ENCODE measurements at regions not wholly inside any gene's neighbourhood (a gene's known extent, or its start where the extent isn't known, plus 50 kb on each side); places are given as distances from the start of the nearest gene placed in this dataset.

GRCh38 chr13:48776401-48776800 lies 122.7 kb downstream of the CYSLTR2 start:
- no peak for TF ChIP-seq CTCF (IDR thresholded peaks at IDR 0.05; ENCODE audit: low read depth, low read length)
- DNase-seq (ENCODE audit: extremely low read depth, low read depth): no peak

GRCh38 chr13:48778610-48779009 lies 124.9 kb downstream of the CYSLTR2 start:
- no peak for TF ChIP-seq CTCF (IDR thresholded peaks at IDR 0.05; ENCODE audit: low read depth, low read length)
- DNase-seq (ENCODE audit: extremely low read depth, low read depth): no peak

- DNase-seq (ENCODE audit: extremely low read depth, low read depth): no peak
- no peak for TF ChIP-seq CTCF (IDR thresholded peaks at IDR 0.05; ENCODE audit: low read depth, low read length)
These were observed 127.1 kb downstream of the CYSLTR2 start for GRCh38 chr13:48780713-48781341.

- TF ChIP-seq CTCF (IDR thresholded peaks at IDR 0.05; ENCODE audit: low read depth, low read length): no peak
- no peak for DNase-seq (ENCODE audit: extremely low read depth, low read depth)
These were observed 128.7 kb downstream of the CYSLTR2 start for GRCh38 chr13:48782429-48782840.

- no peak; the same call in 1 of the 2 replicates for TF ChIP-seq CTCF (IDR thresholded peaks at IDR 0.05; ENCODE audit: low read depth, low read length)
- DNase-seq (ENCODE audit: extremely low read depth, low read depth): peak; percentile 96
These were observed 129.5 kb downstream of the CYSLTR2 start for GRCh38 chr13:48783181-48783630.

- DNase-seq (ENCODE audit: extremely low read depth, low read depth): no peak
- TF ChIP-seq CTCF (IDR thresholded peaks at IDR 0.05; ENCODE audit: low read depth, low read length): no peak
These were observed 130.0 kb downstream of the CYSLTR2 start for GRCh38 chr13:48783695-48784230.

- no peak for DNase-seq (ENCODE audit: extremely low read depth, low read depth)
- no peak for TF ChIP-seq CTCF (IDR thresholded peaks at IDR 0.05; ENCODE audit: low read depth, low read length)
These were observed 131.3 kb downstream of the CYSLTR2 start for GRCh38 chr13:48784916-48785548.

Measured in AG09319 (cell line).